Colonic mucosa (tissue), 4 donors: ENCODE measurements at regions not wholly inside any gene's neighbourhood (a gene's known extent, or its start where the extent isn't known, plus 50 kb on each side); places are given as distances from the start of the nearest gene placed in this dataset.

Experiments
- DNase-seq: peaks from one replicate; pipeline ENCODE4 v3.0.0-alpha.2; 2020
- H3K27ac ChIP-seq: fragments of 200-600 bp; one replicate; pipeline ENCODE4 v1.8.0; 2021
- H3K27me3 ChIP-seq: fragments of 200-600 bp; one replicate; pipeline ENCODE4 v1.8.0; 2021
- H3K36me3 ChIP-seq: fragments of 200-600 bp; one replicate; pipeline ENCODE4 v1.8.0; 2021
- H3K4me1 ChIP-seq: fragments of 200-600 bp; one replicate; pipeline ENCODE4 v1.8.0; 2021; ENCODE audit warnings: mild to moderate bottlenecking
- H3K4me3 ChIP-seq: fragments of 200-600 bp; one replicate; pipeline ENCODE4 v1.8.0; 2021
- H3K9ac ChIP-seq, 2 donors: one replicate each; pipeline ENCODE4 v1.7.0; 2013; ENCODE audit warnings: control low read depth in 2 of 2, low read depth in 2 of 2, low read length in 2 of 2
- H3K9me3 ChIP-seq: fragments of 200-600 bp; one replicate; pipeline ENCODE4 v1.8.0; 2021
- intact Hi-C: fragments of 100-400 bp; cut with DNase I; formaldehyde crosslinking; loops from one replicate; pipeline ENCODE4 v1.14.1; 2022
- TF ChIP-seq, protein P1 (sequence below): fragments of 200-600 bp; IDR thresholded peaks from one replicate; pipeline ENCODE4 v1.8.0; 2022; ENCODE audit warnings: antibody characterized with exemption, mild to moderate bottlenecking
- donor health status: healthy.
- donor health status: DM: no; HTN: no; CAD: no.
- donor health status: DM: no; HTN: no; CAD: no.

DNA sequence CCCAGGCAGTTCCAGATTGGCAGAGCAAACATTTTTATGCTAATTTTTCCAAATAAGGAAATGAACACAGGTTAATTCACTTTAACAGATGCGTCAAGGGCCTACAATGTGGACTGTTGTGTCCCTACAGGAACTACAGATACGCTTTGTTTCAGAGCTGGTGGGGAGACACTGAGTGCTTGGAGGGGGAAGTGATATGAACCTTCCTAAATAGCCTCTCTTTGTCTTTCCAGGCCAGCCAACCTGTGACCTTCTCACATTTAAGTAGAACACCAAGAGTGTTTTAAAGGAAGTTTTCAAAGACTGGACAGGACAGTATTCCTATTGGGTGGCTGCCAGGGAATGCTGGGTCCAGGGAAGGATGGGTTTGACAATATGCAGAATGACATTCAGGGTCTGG, 141.3 kb downstream of the ZNF664 start:
- no peaks in the 10 kb centered on the region for H3K27me3 ChIP-seq
- H3K9ac ChIP-seq, result no peak overlapping the region
- intact Hi-C loops, result no loop called here

GRCh38 chr12:124115496-124115895, 142.5 kb downstream of the ZNF664 start:
- no peak overlapping the region for H3K9ac ChIP-seq
- H3K9me3 ChIP-seq, result no peaks in the 10 kb centered on the region
- H3K27ac ChIP-seq, result no peak overlapping the region
- TF ChIP-seq, protein P1, sequence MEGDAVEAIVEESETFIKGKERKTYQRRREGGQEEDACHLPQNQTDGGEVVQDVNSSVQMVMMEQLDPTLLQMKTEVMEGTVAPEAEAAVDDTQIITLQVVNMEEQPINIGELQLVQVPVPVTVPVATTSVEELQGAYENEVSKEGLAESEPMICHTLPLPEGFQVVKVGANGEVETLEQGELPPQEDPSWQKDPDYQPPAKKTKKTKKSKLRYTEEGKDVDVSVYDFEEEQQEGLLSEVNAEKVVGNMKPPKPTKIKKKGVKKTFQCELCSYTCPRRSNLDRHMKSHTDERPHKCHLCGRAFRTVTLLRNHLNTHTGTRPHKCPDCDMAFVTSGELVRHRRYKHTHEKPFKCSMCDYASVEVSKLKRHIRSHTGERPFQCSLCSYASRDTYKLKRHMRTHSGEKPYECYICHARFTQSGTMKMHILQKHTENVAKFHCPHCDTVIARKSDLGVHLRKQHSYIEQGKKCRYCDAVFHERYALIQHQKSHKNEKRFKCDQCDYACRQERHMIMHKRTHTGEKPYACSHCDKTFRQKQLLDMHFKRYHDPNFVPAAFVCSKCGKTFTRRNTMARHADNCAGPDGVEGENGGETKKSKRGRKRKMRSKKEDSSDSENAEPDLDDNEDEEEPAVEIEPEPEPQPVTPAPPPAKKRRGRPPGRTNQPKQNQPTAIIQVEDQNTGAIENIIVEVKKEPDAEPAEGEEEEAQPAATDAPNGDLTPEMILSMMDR, result no peak
- H3K4me1 ChIP-seq, result no peaks in the 10 kb centered on the region
- no peaks in the 10 kb centered on the region for H3K36me3 ChIP-seq
- no peak for DNase-seq
- H3K27me3 ChIP-seq, result no peaks in the 10 kb centered on the region
- no peak overlapping the region for H3K4me3 ChIP-seq
- intact Hi-C loops, result no loop called here

More for the DNA sequence above, 141.3 kb downstream of the ZNF664 start:
- TF ChIP-seq, protein P1, result no peak
- Histone ChIP-seq H3K9me3 (no peaks in the 10 kb centered on the region), H3K4me3 (no peak overlapping the region), H3K4me1 (no peaks in the 10 kb centered on the region), H3K27ac (no peak overlapping the region), H3K36me3 (no peaks in the 10 kb centered on the region)
- DNase-seq, result no peak

- no peaks in the 10 kb centered on the region for H3K36me3 ChIP-seq
- H3K9me3 ChIP-seq, result no peaks in the 10 kb centered on the region
- H3K4me1 ChIP-seq, result no peaks in the 10 kb centered on the region
- no peak for DNase-seq
- H3K27me3 ChIP-seq, result no peaks in the 10 kb centered on the region
- no peak overlapping the region for H3K27ac ChIP-seq
- no peak overlapping the region for H3K4me3 ChIP-seq
- intact Hi-C loops, result no loop called here
- TF ChIP-seq, protein P1, result no peak
- no peak overlapping the region for H3K9ac ChIP-seq
These were observed 143.1 kb downstream of the ZNF664 start for GRCh38 chr12:124115976-124116690.

DNA sequence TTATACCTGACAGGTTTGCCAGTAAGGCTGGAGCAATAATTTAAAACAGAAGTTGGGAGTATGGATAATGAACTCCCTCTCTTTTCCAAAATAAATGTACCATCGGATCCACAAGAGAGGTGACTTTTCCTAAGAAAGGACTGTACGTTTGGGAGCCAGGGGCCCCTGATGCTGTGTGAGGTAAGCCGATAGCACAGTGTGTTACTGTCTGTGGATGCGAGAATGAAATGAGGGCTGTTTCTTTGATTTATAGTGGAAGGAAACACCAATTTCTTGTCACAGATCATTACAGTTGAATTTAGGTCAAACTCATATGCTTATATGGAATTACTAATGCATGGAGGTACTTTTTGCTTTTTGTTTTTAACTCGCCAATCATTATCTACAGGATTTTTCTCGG, 147.7 kb downstream of the ZNF664 start:
- intact Hi-C loops, result no loop called here
- H3K36me3 ChIP-seq, result no peaks in the 10 kb centered on the region
- no peaks in the 10 kb centered on the region for H3K9me3 ChIP-seq
- H3K9ac ChIP-seq, result no peak overlapping the region
- no peaks in the 10 kb centered on the region for H3K27me3 ChIP-seq
- DNase-seq, result no peak
- no peak overlapping the region for H3K27ac ChIP-seq
- H3K4me1 ChIP-seq, result no peaks in the 10 kb centered on the region
- no peak overlapping the region for H3K4me3 ChIP-seq
- TF ChIP-seq, protein P1, result no peak

DNA sequence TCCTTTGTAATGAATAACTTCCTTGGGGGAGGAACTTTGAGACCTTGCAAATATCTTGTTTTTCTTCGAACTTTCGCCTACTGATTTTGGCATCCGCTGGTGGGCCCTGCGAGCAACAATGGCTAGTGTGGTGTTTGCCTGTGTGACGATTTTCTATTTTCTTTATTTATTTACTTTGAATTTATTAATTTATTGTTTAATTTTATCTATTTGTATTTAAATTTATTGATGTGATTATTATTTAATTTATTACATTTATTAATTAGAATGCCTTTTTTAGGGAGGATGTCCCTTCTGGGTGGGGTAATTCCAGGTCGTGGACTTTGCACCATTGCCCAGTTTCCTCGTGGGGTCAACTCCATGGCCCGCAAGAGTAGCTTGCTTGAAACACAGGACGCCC, 149.7 kb downstream of the ZNF664 start:
- TF ChIP-seq, protein P1, result no peak
- intact Hi-C loops, result no loop called here
- H3K9ac ChIP-seq, result no peak overlapping the region
- no peak overlapping the region for H3K4me3 ChIP-seq
- H3K4me1 ChIP-seq, result no peaks in the 10 kb centered on the region
- no peak overlapping the region for H3K27ac ChIP-seq
- no peak for DNase-seq
- H3K9me3 ChIP-seq, result no peaks in the 10 kb centered on the region
- no peaks in the 10 kb centered on the region for H3K27me3 ChIP-seq
- no peaks in the 10 kb centered on the region for H3K36me3 ChIP-seq
